HCT116 (cell line): ENCODE measurements at regions not wholly inside any gene's neighbourhood (a gene's known extent, or its start where the extent isn't known, plus 50 kb on each side); places are given as distances from the start of the nearest gene placed in this dataset.

Experiments
- ATAC-seq: fragments of 200-7000 bp; cut with Tn5 transposase; 2 replicates; pipeline ENCODE4 v1.9.1; 2020; ENCODE audit warnings: mild to moderate bottlenecking, moderate library complexity
- BruUV-seq: library from RNA; stranded (reverse); fragments of 400-500 nt; replicated peaks from 2 replicates; lab custom pipeline; 2021; lab: Mats Ljungman, UMichigan
- CTCF ChIA-PET: fragments of 300-600 bp; sonication (Branson Sonifier 250); formaldehyde crosslinking; loops from one replicate; lab custom pipeline; 2021; ENCODE audit warnings: antibody characterized with exemption; lab: Charles Lee
- POLR2A ChIA-PET: fragments of 300-600, 350-600 bp; sonication (Branson Sonifier 250); formaldehyde crosslinking; loops from one replicate; lab custom pipeline; 2021; ENCODE audit warnings: antibody characterized with exemption; lab: Charles Lee
- RAD21 ChIA-PET, 2 experiments: fragments of 300-600 bp; sonication (Branson Sonifier 250); formaldehyde crosslinking; loops; one replicate each; lab custom pipeline; 2023; ENCODE audit warnings: low total read pairs in 2 of 2; ENCODE audit not compliant: uncharacterized antibody in 2 of 2, unreplicated experiment in 2 of 2, low non-redundant PET in 1 of 2; lab: Charles Lee
- DNase-seq: peaks from one replicate; pipeline ENCODE4 v3.0.0-alpha.2; 2010; ENCODE audit warnings: low read depth, low spot score
- H2AFZ ChIP-seq: fragments of 200-600 bp; shearing (Covaris generic), sonication (generic); 2 replicates; pipeline ENCODE4 v1.6.1; 2017; ENCODE audit warnings: low read depth, mixed run types, mixed read lengths, antibody characterized with exemption, low read length; ENCODE audit not compliant: poor library complexity, severe bottlenecking
- H3K27ac ChIP-seq: 2 replicates; pipeline ENCODE4 v1.5.1; 2012; ENCODE audit warnings: low read depth, low read length
- H3K27me3 ChIP-seq: fragments of 200-600 bp; sonication (generic); 2 replicates; pipeline ENCODE4 v1.6.1; 2016; ENCODE audit warnings: mixed run types, low read length, mixed read lengths; ENCODE audit not compliant: insufficient read depth
- H3K36me3 ChIP-seq, 2 experiments: fragments of 200-500 bp in 1 of 2; fragments of 200-600 bp in 1 of 2; sonication (Bioruptor generic) in 1 of 2; sonication (generic) in 1 of 2; 2 replicates each; pipeline versions ENCODE4 v1.5.1 to v1.6.1; 2014 to 2016; ENCODE audit warnings: low read length in 2 of 2, inconsistent platforms in 1 of 2, mixed read lengths in 1 of 2, mixed run types in 1 of 2; ENCODE audit not compliant: insufficient read depth in 2 of 2, control insufficient read depth in 1 of 2
- H3K4me1 ChIP-seq, 2 experiments: fragments of 200-600 bp in 1 of 2; sonication (generic) in 1 of 2; 2 replicates each; pipeline versions ENCODE4 v1.5.1 to v1.6.1; 2012 to 2017; ENCODE audit warnings: low read length in 2 of 2, inconsistent platforms in 1 of 2, mild to moderate bottlenecking in 1 of 2, mixed read lengths in 1 of 2, mixed run types in 1 of 2, moderate library complexity in 1 of 2; ENCODE audit not compliant: insufficient read depth in 2 of 2, control insufficient read depth in 1 of 2
- H3K4me2 ChIP-seq: fragments of 200-600 bp; sonication (generic); 2 replicates; pipeline ENCODE4 v1.6.1; 2017; ENCODE audit warnings: mixed run types, low read length, mixed read lengths
- H3K4me3 ChIP-seq, 2 experiments: fragments of 200-600 bp in 1 of 2; sonication (generic) in 1 of 2; replicated peaks in 1 of 2; 2 replicates each; pipeline ENCODE4 v1.5.1; 2011 to 2016; ENCODE audit warnings: low read length in 2 of 2, control low read depth in 1 of 2, low read depth in 1 of 2, mild to moderate bottlenecking in 1 of 2, mixed read lengths in 1 of 2, mixed run types in 1 of 2
- H3K79me2 ChIP-seq: fragments of 200-600 bp; sonication (generic); 2 replicates; pipeline ENCODE4 v1.6.1; 2017; ENCODE audit warnings: mild to moderate bottlenecking, mixed run types, low read length, moderate library complexity, mixed read lengths; ENCODE audit not compliant: insufficient read depth
- H3K9ac ChIP-seq: fragments of 200-600 bp; sonication (generic); 2 replicates; pipeline ENCODE4 v1.6.1; 2016; ENCODE audit warnings: low read length, mixed read lengths
- H3K9me2 ChIP-seq: fragments of 200-600 bp; sonication (generic), shearing (Covaris generic); 2 replicates; pipeline ENCODE4 v1.6.1; 2017; ENCODE audit warnings: mixed run types, mild to moderate bottlenecking, moderate library complexity; ENCODE audit not compliant: insufficient read depth
- H3K9me3 ChIP-seq, 2 experiments: fragments of 200-500 bp in 1 of 2; fragments of 200-600 bp in 1 of 2; sonication (Bioruptor generic) in 1 of 2; sonication (generic) in 1 of 2; 2 replicates each; pipeline ENCODE4 v1.6.1; 2014 to 2017; ENCODE audit warnings: low read length in 2 of 2, mixed read lengths in 2 of 2, inconsistent platforms in 1 of 2, low read depth in 1 of 2, mild to moderate bottlenecking in 1 of 2, mixed run types in 1 of 2, moderate library complexity in 1 of 2; ENCODE audit not compliant: control insufficient read depth in 1 of 2, insufficient read depth in 1 of 2
- H4K20me1 ChIP-seq: fragments of 200-600 bp; sonication (generic), shearing (Covaris generic); 2 replicates; pipeline ENCODE4 v1.6.1; 2017; ENCODE audit warnings: mixed run types, mild to moderate bottlenecking, moderate library complexity; ENCODE audit not compliant: insufficient read depth
- EGR1 ChIP-seq: IDR thresholded peaks from 2 replicates; pipeline ENCODE4 v1.6.1; 2012; ENCODE audit warnings: low read depth
- ELF1 ChIP-seq: IDR thresholded peaks from 2 replicates; pipeline ENCODE4 v1.6.1; 2012; ENCODE audit warnings: low read depth, borderline replicate concordance
- EZH2phosphoT487 ChIP-seq: fragments of 200-600 bp; IDR thresholded peaks from 2 replicates; pipeline ENCODE4 v1.6.1; 2018; ENCODE audit warnings: antibody characterized with exemption, borderline replicate concordance
- MAX ChIP-seq: IDR thresholded peaks from 2 replicates; pipeline ENCODE4 v1.6.1; 2012
- RAD21 ChIP-seq: IDR thresholded peaks from 2 replicates; pipeline ENCODE4 v1.6.1; 2012; ENCODE audit warnings: low read depth, mild to moderate bottlenecking
- REST ChIP-seq: IDR thresholded peaks from 2 replicates; pipeline ENCODE4 v1.6.1; 2012; ENCODE audit warnings: low read depth
- SRF ChIP-seq: IDR thresholded peaks from 2 replicates; pipeline ENCODE4 v1.6.1; 2012; ENCODE audit warnings: low read depth
- ZBTB33 ChIP-seq: IDR thresholded peaks from 2 replicates; pipeline ENCODE4 v1.6.1; 2011; ENCODE audit warnings: mild to moderate bottlenecking, low read length, moderate library complexity; ENCODE audit not compliant: insufficient replicate concordance; ENCODE audit errors: extremely low read depth
- ZFX ChIP-seq: fragments of 450-650 bp; IDR thresholded peaks from 2 replicates; pipeline ENCODE4 v1.6.1; 2017
- intact Hi-C: fragments of 100-400 bp; cut with micrococcal nuclease; formaldehyde crosslinking; loops from 2 replicates; pipeline ENCODE4 v1.10.0; 2022
- TF ChIP-seq, protein P1 (sequence below), 3 experiments: fragments of 200-600 bp in 1 of 3; sonication (generic) in 1 of 3; IDR thresholded peaks in 2 of 3; conservative IDR thresholded peaks in 1 of 3; 2 replicates each; pipeline ENCODE4 v1.5.1; 2012 to 2017; ENCODE audit warnings: low read depth in 2 of 3, low read length in 2 of 3, antibody characterized with exemption in 1 of 3, borderline replicate concordance in 1 of 3, control low read depth in 1 of 3, mild to moderate bottlenecking in 1 of 3, mixed read lengths in 1 of 3, mixed run types in 1 of 3, moderate library complexity in 1 of 3; ENCODE audit not compliant: insufficient read depth in 1 of 3

- Histone ChIP-seq H3K79me2 (no peaks in the 10 kb centered on the region), H4K20me1 (no peaks in the 10 kb centered on the region), H3K27ac (no peak overlapping the region), H3K36me3 (no peaks in the 10 kb centered on the region; a peak in 1 of 4 replicates), H3K4me3 (no peak overlapping the region), H2AFZ (no peak overlapping the region), H3K27me3 (no peaks in the 10 kb centered on the region), H3K9ac (no peak overlapping the region), H3K9me2 (no peaks in the 10 kb centered on the region), H3K4me2 (no peak overlapping the region), H3K4me1 (no peaks in the 10 kb centered on the region), H3K9me3 (no peaks in the 10 kb centered on the region)
- DNase-seq: no peak
- TF ChIP-seq, protein P1, sequence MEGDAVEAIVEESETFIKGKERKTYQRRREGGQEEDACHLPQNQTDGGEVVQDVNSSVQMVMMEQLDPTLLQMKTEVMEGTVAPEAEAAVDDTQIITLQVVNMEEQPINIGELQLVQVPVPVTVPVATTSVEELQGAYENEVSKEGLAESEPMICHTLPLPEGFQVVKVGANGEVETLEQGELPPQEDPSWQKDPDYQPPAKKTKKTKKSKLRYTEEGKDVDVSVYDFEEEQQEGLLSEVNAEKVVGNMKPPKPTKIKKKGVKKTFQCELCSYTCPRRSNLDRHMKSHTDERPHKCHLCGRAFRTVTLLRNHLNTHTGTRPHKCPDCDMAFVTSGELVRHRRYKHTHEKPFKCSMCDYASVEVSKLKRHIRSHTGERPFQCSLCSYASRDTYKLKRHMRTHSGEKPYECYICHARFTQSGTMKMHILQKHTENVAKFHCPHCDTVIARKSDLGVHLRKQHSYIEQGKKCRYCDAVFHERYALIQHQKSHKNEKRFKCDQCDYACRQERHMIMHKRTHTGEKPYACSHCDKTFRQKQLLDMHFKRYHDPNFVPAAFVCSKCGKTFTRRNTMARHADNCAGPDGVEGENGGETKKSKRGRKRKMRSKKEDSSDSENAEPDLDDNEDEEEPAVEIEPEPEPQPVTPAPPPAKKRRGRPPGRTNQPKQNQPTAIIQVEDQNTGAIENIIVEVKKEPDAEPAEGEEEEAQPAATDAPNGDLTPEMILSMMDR (IDR thresholded peaks at IDR 0.05 in 2 of 3, conservative IDR thresholded peaks at IDR 0.05 in 1 of 3; ENCODE audit: borderline replicate concordance in 1 of 3, insufficient read depth in 1 of 3, low read depth in 2 of 3, low read length in 2 of 3): no peak
- TF ChIP-seq REST (no peak), MAX (no peak), EZH2phosphoT487 (no peak), ZBTB33 (no peak), ELF1 (no peak), EGR1 (no peak), RAD21 (no peak), SRF (no peak), ZFX (no peak)
- ChIA-PET RAD21 (no interaction called here), CTCF (no interaction called here), POLR2A (no interaction called here)
- no peak for ATAC-seq
- TSS peak; percentile 10 for BruUV-seq
- intact Hi-C loops: no loop called here
Measured at GRCh38 chr12:113744802-113745395, 221.2 kb downstream of the RBM19 start.
